GM13976 (cell line): ENCODE measurements at regions not wholly inside any gene's neighbourhood (a gene's known extent, or its start where the extent isn't known, plus 50 kb on each side); places are given as distances from the start of the nearest gene placed in this dataset.

ENCODE experiments used
- DNase-seq: peaks from one replicate; pipeline ENCODE4 v3.0.0; 2012; ENCODE audit warnings: low spot score
- in situ Hi-C: fragments of 300-500 bp; cut with MboI; formaldehyde crosslinking; loops from one replicate; pipeline ENCODE4 v1.12.0; 2022; ENCODE audit warnings: low sequenced_read_pairs, mixed read lengths, inconsistent platforms; ENCODE audit not compliant: unreplicated experiment
- TF ChIP-seq, protein P1 (sequence below): IDR thresholded peaks from 2 replicates; pipeline ENCODE4 v1.5.1; 2012; ENCODE audit warnings: borderline replicate concordance, mild to moderate bottlenecking; ENCODE audit not compliant: insufficient read depth; ENCODE audit errors: extremely low read depth, missing control alignments, control extremely low read depth

DNA sequence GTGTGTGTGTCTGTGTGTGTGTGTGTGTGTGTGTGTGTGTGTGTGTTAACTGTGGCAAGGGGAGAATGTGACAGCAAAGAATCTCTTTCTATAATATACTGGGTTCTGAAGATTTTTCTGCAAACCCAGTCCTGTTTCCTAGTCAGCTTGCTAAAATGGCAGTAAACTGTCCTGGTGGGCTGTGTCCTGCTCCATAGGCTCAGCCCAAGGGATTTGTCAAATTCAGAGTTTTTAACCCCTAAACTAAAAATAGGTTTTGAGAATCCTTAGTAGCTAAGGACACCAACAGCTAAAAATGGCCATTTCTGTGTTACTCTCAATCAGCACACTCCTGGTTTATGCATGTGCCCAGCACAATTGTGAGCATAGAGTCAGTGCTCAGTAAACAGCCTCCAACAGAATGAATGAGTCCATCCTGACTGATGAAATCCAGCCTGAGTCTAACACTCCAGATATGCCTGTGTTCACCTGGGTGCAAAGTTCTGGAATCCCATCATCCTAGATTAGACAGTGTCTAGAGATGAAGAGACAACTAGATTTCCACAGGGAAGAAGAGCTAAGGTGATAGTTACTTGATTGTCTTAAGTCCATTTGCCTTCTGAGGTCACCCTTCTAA, 192.6 kb downstream of the TTC6 start:
- no peak for DNase-seq
- in situ Hi-C loops = no loop called here
- TF ChIP-seq, protein P1, sequence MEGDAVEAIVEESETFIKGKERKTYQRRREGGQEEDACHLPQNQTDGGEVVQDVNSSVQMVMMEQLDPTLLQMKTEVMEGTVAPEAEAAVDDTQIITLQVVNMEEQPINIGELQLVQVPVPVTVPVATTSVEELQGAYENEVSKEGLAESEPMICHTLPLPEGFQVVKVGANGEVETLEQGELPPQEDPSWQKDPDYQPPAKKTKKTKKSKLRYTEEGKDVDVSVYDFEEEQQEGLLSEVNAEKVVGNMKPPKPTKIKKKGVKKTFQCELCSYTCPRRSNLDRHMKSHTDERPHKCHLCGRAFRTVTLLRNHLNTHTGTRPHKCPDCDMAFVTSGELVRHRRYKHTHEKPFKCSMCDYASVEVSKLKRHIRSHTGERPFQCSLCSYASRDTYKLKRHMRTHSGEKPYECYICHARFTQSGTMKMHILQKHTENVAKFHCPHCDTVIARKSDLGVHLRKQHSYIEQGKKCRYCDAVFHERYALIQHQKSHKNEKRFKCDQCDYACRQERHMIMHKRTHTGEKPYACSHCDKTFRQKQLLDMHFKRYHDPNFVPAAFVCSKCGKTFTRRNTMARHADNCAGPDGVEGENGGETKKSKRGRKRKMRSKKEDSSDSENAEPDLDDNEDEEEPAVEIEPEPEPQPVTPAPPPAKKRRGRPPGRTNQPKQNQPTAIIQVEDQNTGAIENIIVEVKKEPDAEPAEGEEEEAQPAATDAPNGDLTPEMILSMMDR = no peak

DNA sequence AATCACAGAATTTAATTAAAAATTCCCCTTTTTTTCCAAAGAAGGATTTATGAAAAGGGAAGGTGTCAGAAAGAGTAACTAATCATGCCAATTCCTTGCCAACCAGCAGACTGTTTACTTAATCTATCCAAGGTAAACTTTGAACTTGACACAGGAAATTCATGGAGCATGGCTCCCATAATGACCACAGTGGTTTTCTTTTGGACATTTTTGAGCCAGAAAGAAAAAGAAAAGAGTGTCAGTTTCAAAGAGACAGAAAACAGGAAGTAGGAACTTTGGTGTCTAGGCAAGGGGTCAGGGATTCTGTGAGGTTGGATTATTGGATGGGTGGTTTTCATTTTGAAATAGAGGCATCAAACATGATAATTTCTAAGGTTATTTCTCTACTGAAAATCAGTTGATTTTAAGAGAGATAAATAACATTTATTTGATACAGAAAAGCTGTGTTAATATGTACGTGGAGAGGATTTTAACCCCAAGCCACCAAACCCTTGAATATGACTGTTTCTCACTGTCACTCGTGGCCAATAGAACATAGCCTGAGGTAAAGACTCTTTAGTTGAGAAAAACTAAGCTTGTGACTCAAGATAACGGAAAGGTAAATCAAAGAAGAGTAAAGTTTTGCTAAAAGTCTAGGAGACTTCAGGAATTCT, 196.1 kb downstream of the TTC6 start:
- in situ Hi-C loops = no loop called here
- TF ChIP-seq, protein P1 = no peak
- DNase-seq = no peak

DNA sequence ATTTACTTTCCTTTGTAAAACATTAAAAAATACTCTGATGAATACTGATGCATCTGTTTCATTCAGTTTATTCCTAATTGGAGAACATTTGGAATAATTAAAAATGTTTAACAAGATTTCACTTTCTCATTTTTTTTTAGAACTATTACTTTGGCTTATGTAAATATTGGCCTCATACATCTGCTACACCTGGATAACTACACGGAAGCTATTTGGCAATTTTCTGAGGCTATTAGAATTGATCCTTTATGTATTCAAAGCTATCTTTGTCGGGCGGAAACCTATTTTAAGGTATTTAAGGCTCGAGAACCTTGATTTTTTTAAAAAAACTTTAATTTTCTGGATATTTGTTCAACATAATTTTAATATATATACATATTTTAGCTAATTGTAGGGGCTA, 196.7 kb downstream of the TTC6 start:
- no peak for DNase-seq
- TF ChIP-seq, protein P1 = no peak
- in situ Hi-C loops = no loop called here

DNA sequence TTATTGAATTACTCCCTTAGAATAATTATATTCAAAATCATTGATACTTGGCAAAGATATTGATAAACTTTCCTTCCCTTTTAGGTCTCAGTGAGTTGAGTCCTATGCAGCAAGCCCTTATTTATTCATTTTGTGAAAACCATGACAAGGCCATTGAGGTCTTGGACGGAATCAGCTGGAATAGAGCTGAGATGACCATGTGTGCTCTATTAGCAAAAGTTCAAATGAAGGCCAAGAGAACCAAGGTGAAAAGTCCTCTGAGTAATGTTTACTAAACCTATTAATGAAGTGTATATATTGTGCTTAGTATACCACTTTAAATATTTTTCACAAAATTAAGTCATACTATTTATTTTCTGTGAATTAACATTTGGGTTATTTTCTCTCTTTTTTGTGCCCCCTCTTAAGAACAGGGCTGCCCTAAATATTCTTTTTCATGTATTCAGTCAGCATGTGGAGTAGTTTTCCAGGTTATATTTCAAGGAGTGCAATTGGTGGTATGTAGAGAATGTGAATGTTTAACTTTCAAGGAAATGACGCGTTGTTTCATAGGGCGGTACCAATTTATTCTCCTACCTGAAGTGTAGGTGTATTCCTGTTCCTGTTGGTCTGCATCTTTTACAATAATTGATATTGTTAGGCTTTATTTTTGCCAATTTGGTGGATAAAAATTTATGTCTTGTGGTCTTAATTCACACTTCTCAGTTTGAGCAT, 201.4 kb downstream of the TTC6 start:
- in situ Hi-C loops = no loop called here
- TF ChIP-seq, protein P1 = no peak
- DNase-seq = no peak

DNA sequence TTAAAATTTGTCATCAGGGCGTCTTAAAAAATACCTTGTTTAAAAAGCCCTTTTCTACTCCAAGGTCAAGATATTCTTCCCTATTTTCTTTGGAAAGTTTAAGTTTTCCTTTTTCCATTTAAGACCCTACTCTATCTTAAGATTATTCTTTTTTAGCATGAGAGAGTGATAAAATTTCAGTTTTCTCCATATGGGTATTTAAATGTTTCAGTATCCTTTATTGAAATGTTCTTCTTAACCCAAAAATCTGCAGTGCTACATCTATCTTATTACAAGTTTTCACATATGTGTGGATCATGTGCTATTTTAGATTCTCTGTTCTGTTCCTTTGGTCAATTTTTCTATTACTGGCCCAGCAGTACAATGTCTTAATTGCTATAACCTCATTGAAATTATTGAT, 202.2 kb downstream of the TTC6 start:
- TF ChIP-seq, protein P1 = no peak

DNA sequence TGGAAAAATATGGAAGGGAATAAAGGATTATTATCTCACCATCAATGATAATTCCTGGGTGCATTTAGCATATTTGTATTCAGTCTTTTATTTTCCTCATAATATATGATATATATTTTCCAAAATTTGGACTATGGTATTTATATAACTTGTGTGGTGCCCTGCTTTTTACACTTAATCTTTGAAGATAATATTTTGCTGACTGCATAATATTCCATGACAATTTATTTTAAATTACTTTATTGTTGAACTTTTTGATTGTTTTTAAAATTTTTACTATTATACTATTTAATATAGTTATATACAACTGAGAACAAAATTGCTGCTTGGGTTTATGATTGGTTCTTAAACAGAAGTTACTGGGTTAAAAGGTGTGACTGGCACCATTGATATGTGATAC, 212.3 kb downstream of the TTC6 start:
- TF ChIP-seq, protein P1 = no peak
- in situ Hi-C loops = no loop called here
- no peak for DNase-seq

More for the DNA sequence above, 202.2 kb downstream of the TTC6 start:
- no peak for DNase-seq
- in situ Hi-C loops = no loop called here
